Naive thymus-derived CD8-positive, alpha-beta T cell (primary cell): ENCODE measurements at regions not wholly inside any gene's neighbourhood (a gene's known extent, or its start where the extent isn't known, plus 50 kb on each side); places are given as distances from the start of the nearest gene placed in this dataset.

Source experiments
- ATAC-seq, 2 donors: fragments of 150-1000 bp; cut with Tn5 transposase in 1 of 2; sonication (Bioruptor Pico), chemical (Tn5 transposase) in 1 of 2; 1 replicate in 1 of 2; 2 replicates in 1 of 2; pipeline ENCODE4 v1.10.0; 2021; ENCODE audit warnings: mild to moderate bottlenecking in 2 of 2, moderate library complexity in 2 of 2
- POLR2A ChIA-PET: fragments of 350-600 bp; sonication (Branson Sonifier 250); formaldehyde crosslinking; loops from one replicate; lab custom pipeline; 2021; ENCODE audit warnings: antibody characterized with exemption; lab: Charles Lee
- DNase-seq, 10 donors: peaks; one replicate each; pipeline versions ENCODE4 v3.0.0 to v3.0.0-alpha.2; 2020 to 2022
- H3K27ac Mint-ChIP-seq, 10 donors: one replicate each; pipeline ENCODE4 v1.8.0; 2020 to 2022; ENCODE audit warnings: mild to moderate bottlenecking in 10 of 10, mixed read lengths in 10 of 10, moderate library complexity in 4 of 10, inconsistent platforms in 1 of 10
- H3K27me3 Mint-ChIP-seq, 5 donors: one replicate each; pipeline ENCODE4 v1.8.0; 2021 to 2022; ENCODE audit warnings: mixed read lengths in 5 of 5
- H3K36me3 Mint-ChIP-seq, 3 donors: one replicate each; pipeline ENCODE4 v1.8.0; 2020 to 2022; ENCODE audit warnings: mixed read lengths in 3 of 3, mild to moderate bottlenecking in 2 of 3, inconsistent platforms in 1 of 3
- H3K4me1 Mint-ChIP-seq, 4 donors: one replicate each; pipeline ENCODE4 v1.8.0; 2021 to 2022; ENCODE audit warnings: mixed read lengths in 4 of 4
- H3K4me3 Mint-ChIP-seq, 10 donors: one replicate each; pipeline ENCODE4 v1.8.0; 2020 to 2022; ENCODE audit warnings: mild to moderate bottlenecking in 10 of 10, mixed read lengths in 10 of 10, moderate library complexity in 6 of 10, inconsistent platforms in 1 of 10
- H3K9me3 Mint-ChIP-seq, 9 donors: one replicate each; pipeline ENCODE4 v1.8.0; 2020 to 2022; ENCODE audit warnings: mixed read lengths in 9 of 9, mild to moderate bottlenecking in 3 of 9, inconsistent platforms in 1 of 9, moderate library complexity in 1 of 9

DNA sequence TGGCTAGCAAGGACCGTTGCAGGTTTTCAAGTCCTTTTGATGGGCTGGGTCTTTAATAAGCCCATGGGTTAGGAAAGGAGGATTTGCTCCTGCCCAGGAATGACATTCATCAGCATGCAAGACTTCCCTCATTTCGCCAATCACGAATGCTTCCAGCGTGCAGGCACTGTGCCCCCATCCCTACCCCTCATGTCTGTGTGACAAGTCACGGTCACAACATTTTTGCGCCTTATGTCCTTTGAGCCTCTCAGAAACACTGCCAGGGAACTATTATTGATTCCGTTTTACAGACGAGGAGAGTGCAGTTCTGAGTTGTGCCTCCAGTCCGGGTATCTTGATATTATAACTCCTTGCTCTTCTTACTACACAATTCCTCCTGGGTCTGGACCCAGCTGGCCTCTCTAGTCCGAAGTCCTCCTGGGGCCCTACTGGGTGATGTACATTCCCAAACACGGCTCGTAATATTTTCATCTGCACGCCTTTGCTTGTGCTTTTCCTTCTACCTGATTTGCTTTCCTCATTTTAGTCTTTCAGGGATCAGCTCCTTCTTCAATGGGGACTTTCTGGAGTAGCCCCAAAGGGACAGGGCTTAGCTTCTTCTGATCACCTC is 101.8 kb upstream of the MYCN start:
- no peaks in the 10 kb centered on the region for H3K36me3 Mint-ChIP-seq
- H3K4me3 Mint-ChIP-seq: no peak overlapping the region
- no peak overlapping the region for H3K27ac Mint-ChIP-seq
- DNase-seq (no peak), ATAC-seq (no peak)
- H3K9me3 Mint-ChIP-seq: peaks cover 0 to 3% (median 0%) of the 10 kb centered on the region in 9 donors
- POLR2A ChIA-PET: no interaction called here
- H3K4me1 Mint-ChIP-seq: peaks cover 0 to 4% (median 0%) of the 10 kb centered on the region in 4 donors
- H3K27me3 Mint-ChIP-seq: peaks cover 0 to 5% (median 0%) of the 10 kb centered on the region in 5 donors

DNA sequence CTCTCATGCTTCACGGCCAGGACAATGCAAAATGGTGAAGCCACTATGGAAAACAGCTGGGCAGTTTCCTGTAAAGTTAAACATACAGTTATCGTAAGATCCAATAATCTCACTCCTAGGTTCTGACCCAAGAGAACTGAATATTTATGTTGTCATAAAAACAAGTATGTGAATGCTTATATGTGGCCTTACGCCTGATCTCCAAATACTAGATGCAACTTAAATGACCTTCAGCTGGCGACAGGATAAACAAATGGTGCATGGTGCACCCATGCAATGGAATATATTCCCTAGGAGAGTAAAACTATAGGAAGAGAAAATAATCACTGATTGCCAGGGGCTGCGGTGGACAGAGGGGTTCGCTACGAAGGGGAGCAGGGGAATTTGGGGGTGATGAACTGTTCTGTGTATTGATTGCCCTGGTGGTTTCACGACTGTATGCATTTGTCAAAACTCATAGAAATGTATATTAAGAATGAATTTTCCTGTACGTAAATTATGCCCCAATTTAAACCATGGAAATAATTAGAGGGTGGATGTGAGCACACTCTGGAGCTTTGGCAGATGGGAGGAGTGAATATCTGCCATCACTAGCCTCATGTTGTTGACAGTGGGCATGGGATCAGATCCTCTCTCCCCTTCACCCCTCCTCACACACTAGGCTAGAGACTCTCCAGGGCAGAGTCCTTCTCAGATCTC is 100.8 kb upstream of the MYCN start:
- POLR2A ChIA-PET: no interaction called here
- no peak overlapping the region for H3K27ac Mint-ChIP-seq
- peaks cover 0 to 6% (median 0%) of the 10 kb centered on the region in 4 donors for H3K4me1 Mint-ChIP-seq
- DNase-seq (no peak), ATAC-seq (no peak)
- H3K36me3 Mint-ChIP-seq: no peaks in the 10 kb centered on the region
- peaks cover 0 to 3% (median 0%) of the 10 kb centered on the region in 9 donors for H3K9me3 Mint-ChIP-seq
- no peak overlapping the region for H3K4me3 Mint-ChIP-seq
- peaks cover 0 to 5% (median 0%) of the 10 kb centered on the region in 5 donors for H3K27me3 Mint-ChIP-seq

DNA sequence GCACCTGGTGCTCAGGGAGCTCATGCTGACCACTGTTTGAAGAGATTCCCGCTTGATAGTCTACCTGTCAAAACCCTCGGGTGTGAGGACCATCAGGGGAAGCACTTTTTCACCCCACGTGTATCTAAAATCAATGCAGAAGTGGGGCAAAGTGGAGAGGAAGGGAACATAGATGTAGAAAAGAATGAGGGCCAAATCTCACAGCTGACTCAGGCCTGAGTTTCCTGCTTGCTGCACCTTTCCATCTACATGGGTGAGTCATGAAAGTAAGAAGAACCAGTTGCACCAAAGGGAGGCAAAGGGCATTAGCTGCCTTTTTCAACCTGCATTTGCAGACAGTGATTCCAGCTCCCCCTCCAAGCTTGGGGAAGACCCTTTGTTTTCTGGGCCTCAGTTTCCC is 100.2 kb upstream of the MYCN start:
- no peak overlapping the region for H3K4me3 Mint-ChIP-seq
- POLR2A ChIA-PET: no interaction called here
- ATAC-seq (no peak), DNase-seq (no peak)
- H3K27me3 Mint-ChIP-seq: peaks cover 0 to 9% (median 0%) of the 10 kb centered on the region in 5 donors
- no peaks in the 10 kb centered on the region for H3K36me3 Mint-ChIP-seq
- peaks cover 0 to 6% (median 0%) of the 10 kb centered on the region in 4 donors for H3K4me1 Mint-ChIP-seq
- H3K9me3 Mint-ChIP-seq: peaks cover 0 to 3% (median 0%) of the 10 kb centered on the region in 9 donors
- no peak overlapping the region for H3K27ac Mint-ChIP-seq

DNA sequence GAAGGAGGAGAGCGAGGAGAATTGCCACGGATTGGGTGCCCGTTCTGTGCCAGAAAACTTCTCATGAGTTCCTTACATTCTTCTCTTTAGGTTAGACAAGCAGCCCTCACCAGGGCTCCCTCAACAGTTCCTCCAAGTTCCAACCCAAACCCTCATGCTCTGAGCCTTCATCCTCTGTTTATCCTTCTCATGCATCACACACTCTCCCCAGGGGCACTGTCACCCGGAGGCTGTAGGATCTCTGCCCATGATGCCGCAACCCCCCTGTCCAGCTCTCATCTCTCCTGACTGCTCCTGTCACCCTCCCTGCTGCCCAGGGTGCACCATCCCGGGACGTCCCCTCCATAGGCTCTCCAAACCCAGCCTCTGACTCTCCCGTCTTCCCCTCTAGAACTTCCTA is 99.4 kb upstream of the MYCN start:
- POLR2A ChIA-PET: no interaction called here
- H3K4me1 Mint-ChIP-seq: peaks cover 0 to 8% (median 0%) of the 10 kb centered on the region in 4 donors
- no peaks in the 10 kb centered on the region for H3K36me3 Mint-ChIP-seq
- no peak overlapping the region for H3K27ac Mint-ChIP-seq
- ATAC-seq (no peak), DNase-seq (no peak)
- peaks cover 0 to 9% (median 0%) of the 10 kb centered on the region in 5 donors for H3K27me3 Mint-ChIP-seq
- peaks cover 0 to 3% (median 0%) of the 10 kb centered on the region in 9 donors for H3K9me3 Mint-ChIP-seq
- H3K4me3 Mint-ChIP-seq: no peak overlapping the region

DNA sequence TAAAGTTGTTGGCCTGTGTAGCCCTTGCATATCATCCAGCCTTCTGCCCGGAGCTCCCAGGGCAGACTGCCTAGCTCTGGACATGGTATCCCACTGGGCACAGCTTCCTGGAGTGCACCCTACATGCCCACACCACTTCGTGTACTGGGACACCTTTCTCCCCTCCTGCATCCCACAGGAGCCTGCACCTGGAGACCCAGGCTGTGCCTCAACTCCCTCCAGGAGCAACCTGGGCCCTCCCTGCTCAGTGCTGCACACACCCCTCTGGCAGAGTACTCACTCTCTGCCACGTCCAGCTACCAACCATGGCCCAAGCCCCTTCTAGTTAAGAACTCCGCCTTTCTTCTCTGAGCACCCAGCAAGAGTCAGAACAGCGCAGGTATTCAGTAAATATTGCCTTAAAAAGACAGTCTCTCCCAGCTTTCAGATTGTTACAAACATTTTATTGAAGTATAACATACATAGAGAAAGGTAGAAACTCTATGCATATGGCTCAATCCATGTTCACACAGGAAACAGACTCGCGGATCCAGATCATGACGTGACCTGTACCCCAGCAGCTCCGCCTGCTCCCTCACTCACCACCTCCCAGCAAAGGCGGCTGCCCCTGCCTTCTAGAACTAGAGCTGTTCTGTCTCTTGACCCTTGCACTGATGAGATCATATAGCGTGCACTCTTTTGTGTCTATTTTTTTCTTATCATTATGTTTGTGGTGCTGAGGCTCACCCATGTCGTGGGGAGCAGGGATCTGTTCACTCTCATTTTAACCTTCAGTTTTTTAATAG is 98.4 kb upstream of the MYCN start:
- Mint-ChIP-seq H3K27ac (peak overlapping the region in 1 of 10 donors; percentile 18), H3K36me3 (no peaks in the 10 kb centered on the region), H3K9me3 (peaks cover 0 to 4% (median 0%) of the 10 kb centered on the region in 9 donors), H3K4me3 (no peak overlapping the region), H3K27me3 (peaks cover 0 to 10% (median 1%) of the 10 kb centered on the region in 5 donors), H3K4me1 (peaks cover 0 to 8% (median 0%) of the 10 kb centered on the region in 4 donors)
- POLR2A ChIA-PET: no interaction called here
- DNase-seq (no peak), ATAC-seq (no peak)

DNA sequence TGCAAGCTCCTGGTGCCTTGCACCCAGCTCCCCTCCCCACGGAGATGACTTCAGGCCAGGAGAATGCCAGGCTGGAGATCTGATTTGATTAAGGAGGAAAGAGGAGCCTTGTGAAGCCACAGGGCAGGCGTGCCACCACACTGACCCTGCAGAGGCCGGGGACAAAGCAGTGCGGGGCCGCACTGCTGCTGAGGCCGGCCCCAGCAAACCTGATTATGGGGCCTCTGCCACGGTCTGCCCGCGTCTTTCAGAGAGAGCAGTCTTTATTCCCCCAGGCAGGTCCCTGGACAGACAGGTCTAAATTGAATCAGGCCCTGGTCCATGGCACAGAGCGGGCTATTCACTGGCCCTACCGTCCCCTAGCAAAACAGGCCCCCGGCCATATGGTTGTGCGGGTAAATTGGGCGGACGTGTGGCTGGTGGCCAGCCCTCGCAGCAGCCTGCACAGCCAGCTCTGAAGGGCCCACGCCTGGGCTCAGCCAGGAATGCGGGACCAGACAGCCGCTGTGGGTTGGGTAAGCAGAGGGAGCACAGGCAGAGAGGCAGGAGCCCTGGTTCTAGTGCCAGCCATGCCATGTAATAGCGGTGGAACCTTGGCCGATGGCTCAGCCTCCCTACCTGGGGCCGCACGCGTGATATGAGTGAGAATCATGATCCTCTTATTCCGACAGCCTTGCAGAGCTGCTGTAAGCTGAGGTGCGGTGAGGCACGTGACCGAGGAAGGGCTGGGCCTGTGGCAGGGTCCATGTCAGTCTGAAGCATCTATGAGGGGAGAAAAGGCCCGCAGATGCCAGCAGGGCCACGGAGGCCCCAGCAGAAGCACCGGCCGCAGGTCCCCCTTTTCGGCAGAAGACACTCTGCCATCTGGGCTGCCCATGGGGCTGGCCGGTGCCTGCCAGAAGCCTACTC is 97.3 kb upstream of the MYCN start:
- H3K27ac Mint-ChIP-seq: no peak overlapping the region
- DNase-seq (no peak), ATAC-seq (no peak)
- H3K4me3 Mint-ChIP-seq: no peak overlapping the region
- H3K36me3 Mint-ChIP-seq: no peaks in the 10 kb centered on the region
- H3K4me1 Mint-ChIP-seq: peaks cover 0 to 8% (median 0%) of the 10 kb centered on the region in 4 donors
- peaks cover 0 to 10% (median 0%) of the 10 kb centered on the region in 9 donors for H3K9me3 Mint-ChIP-seq
- peaks cover 0 to 13% (median 1%) of the 10 kb centered on the region in 5 donors for H3K27me3 Mint-ChIP-seq
- POLR2A ChIA-PET: no interaction called here

DNA sequence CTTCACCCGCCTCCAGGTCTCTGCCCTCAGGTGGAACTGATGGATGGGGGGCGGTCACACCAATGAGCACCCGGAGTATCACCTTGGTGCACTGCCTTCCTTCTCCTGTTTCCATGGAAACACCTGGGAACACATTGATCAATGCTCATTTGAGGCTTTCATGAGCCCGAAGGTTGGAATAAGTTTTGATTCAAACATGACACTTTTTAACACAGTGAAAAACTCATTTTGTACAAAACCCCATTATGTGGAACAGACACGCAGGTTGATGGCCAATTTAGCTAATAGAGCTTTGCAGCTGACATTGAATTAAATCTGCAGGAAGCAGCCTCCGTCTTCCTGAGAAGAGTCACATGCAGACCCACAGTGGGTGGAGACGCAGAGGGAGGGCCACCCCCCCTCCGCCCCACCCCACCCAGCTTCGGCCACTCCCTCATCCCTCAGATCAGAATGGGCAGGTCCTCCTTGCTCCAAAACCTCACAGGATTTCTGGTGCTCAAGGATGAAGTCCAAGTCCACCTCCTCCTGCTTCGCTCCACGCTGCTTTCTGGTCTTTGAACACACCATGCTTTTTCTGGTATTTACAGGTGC is 96.0 kb upstream of the MYCN start:
- POLR2A ChIA-PET: no interaction called here
- no peaks in the 10 kb centered on the region for H3K36me3 Mint-ChIP-seq
- H3K27me3 Mint-ChIP-seq: peaks cover 0 to 8% (median 1%) of the 10 kb centered on the region in 5 donors
- ATAC-seq (no peak), DNase-seq (no peak)
- H3K27ac Mint-ChIP-seq: no peak overlapping the region
- peaks cover 0 to 4% (median 0%) of the 10 kb centered on the region in 4 donors for H3K4me1 Mint-ChIP-seq
- H3K4me3 Mint-ChIP-seq: no peak overlapping the region
- H3K9me3 Mint-ChIP-seq: peaks cover 0 to 10% (median 2%) of the 10 kb centered on the region in 9 donors

DNA sequence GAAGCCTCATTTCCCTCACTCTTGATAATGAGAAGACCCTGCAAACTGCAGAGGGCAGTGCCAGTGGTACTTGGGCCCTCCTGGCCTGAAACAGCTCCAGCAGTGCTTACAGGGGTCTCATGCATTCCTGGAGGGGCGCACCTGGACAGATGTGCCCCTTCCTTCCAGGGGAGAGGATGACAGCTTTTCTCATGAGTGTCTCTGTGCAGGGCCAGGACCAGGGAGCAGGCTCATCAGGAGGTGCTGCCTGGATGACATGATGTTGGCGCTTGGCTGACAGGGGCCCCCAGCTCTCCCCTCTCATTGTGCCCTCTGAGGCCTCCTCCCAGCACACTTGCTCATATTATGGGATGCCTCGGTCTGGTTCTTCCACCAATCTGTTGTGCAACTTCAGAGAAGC is 95.1 kb upstream of the MYCN start:
- POLR2A ChIA-PET: no interaction called here
- DNase-seq (no peak), ATAC-seq (no peak)
- Mint-ChIP-seq H3K27me3 (peaks cover 0 to 13% (median 1%) of the 10 kb centered on the region in 5 donors), H3K27ac (no peak overlapping the region), H3K36me3 (no peaks in the 10 kb centered on the region), H3K4me1 (peaks cover 0 to 4% (median 0%) of the 10 kb centered on the region in 4 donors), H3K9me3 (peaks cover 0 to 10% (median 2%) of the 10 kb centered on the region in 9 donors), H3K4me3 (no peak overlapping the region)

DNA sequence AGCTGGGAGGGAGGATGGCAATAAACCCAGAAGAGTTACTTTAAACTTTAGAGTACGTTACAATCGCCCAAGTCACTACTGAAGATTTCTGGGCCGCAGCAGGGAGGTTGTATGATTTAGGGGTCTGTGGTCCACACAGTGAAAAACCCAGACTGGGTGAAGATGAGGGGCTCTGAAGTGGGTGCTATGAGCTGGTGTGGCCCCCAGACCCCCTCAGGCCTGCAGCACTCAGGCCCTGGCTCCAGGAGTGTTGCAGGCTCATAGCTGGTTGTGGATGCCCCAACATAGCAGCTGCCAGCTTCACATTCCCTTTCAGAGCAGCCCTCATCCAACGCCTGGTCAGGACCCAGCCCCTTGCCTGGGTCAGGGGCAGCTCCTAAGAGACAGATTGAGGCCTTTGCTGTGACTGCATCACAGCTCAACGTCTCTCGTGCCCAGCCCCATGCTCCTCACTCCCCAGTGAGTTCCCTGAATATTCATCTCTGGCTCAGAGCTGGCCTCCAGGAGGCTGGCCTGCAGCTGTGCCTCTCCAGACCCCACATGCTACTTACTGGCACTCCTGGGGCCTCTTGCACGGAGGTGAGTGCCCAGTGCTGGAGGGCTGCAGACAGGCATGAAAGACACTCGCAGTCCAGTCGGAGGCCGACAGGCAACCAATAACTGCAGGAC is 94.5 kb upstream of the MYCN start:
- no peak overlapping the region for H3K4me3 Mint-ChIP-seq
- H3K27ac Mint-ChIP-seq: no peak overlapping the region
- H3K27me3 Mint-ChIP-seq: peaks cover 0 to 13% (median 1%) of the 10 kb centered on the region in 5 donors

DNA sequence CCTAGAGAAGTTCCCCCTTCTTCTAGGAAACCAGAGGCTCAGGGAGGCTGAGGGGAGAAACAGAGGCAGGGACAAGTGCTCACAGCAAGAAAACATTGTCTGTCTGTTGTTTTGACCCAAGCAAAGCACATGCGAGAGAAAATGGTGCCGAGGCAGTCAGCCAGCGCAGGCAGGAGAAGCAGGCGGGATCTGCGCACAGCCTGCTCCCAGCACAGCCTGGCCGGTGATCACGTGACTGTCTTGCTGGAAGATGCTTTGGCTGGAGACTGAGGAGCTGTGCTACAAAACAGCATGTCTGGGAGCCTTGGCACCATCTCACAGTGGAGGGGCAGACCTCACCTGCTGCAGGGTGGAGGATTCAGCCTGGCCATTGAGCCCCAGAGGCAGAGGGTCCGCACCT is 93.7 kb upstream of the MYCN start:
- POLR2A ChIA-PET: no interaction called here
- Mint-ChIP-seq H3K9me3 (peaks cover 0 to 10% (median 2%) of the 10 kb centered on the region in 9 donors), H3K4me1 (peaks cover 0 to 4% (median 0%) of the 10 kb centered on the region in 4 donors), H3K27me3 (peaks cover 0 to 13% (median 1%) of the 10 kb centered on the region in 5 donors), H3K4me3 (no peak overlapping the region), H3K36me3 (no peaks in the 10 kb centered on the region), H3K27ac (no peak overlapping the region)
- no peak for DNase-seq
- no peak for ATAC-seq

More for the DNA sequence above, 94.5 kb upstream of the MYCN start:
- Mint-ChIP-seq H3K4me1 (peaks cover 0 to 4% (median 0%) of the 10 kb centered on the region in 4 donors), H3K36me3 (no peaks in the 10 kb centered on the region), H3K9me3 (peaks cover 0 to 10% (median 2%) of the 10 kb centered on the region in 9 donors)
- POLR2A ChIA-PET: no interaction called here
- ATAC-seq (no peak), DNase-seq (no peak)

DNA sequence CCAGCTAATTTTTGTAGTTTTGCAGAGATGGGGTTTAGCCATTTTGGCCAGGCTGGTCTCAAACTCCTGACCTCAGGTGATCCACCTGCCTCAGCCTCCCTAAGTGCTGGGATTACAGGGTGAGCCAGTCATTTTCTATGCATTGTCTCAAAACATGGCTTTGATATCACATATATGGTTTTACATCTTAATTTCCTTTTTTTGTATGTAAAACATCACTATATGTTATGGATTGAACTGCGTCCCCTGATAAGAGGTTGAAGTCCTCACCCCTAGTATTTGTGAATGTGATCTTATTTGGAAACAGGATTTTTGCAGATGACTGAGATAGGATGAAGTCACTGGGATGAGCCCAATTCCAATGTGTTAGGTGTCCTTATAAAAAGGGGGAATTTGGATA is 89.8 kb upstream of the MYCN start:
- no peak overlapping the region for H3K4me3 Mint-ChIP-seq
- POLR2A ChIA-PET: no interaction called here
- ATAC-seq (no peak), DNase-seq (no peak)
- H3K27ac Mint-ChIP-seq: no peak overlapping the region
- H3K4me1 Mint-ChIP-seq: peaks cover 0 to 2% (median 0%) of the 10 kb centered on the region in 4 donors
- H3K27me3 Mint-ChIP-seq: peaks cover 0 to 15% (median 2%) of the 10 kb centered on the region in 5 donors
- H3K36me3 Mint-ChIP-seq: no peaks in the 10 kb centered on the region
- peaks cover 0 to 10% (median 2%) of the 10 kb centered on the region in 9 donors for H3K9me3 Mint-ChIP-seq
